RWPE2 (cell line): ENCODE measurements at regions not wholly inside any gene's neighbourhood (a gene's known extent, or its start where the extent isn't known, plus 50 kb on each side); places are given as distances from the start of the nearest gene placed in this dataset.

Experiments used
- ATAC-seq: fragments of 200-7000 bp; cut with Tn5 transposase; 3 replicates; pipeline ENCODE4 v1.9.1; 2021; ENCODE audit warnings: low read depth
- DNase-seq: peaks from one replicate; pipeline ENCODE4 v3.0.0-alpha.2; 2020; ENCODE audit warnings: low spot score
- H3K27ac ChIP-seq: fragments of 450-650 bp; 2 replicates; pipeline ENCODE4 v1.5.1; 2017; ENCODE audit warnings: mild to moderate bottlenecking; ENCODE audit not compliant: poor library complexity, severe bottlenecking
- H3K27me3 ChIP-seq: fragments of 250-450 bp; sonication (Bioruptor Pico); 2 replicates; pipeline ENCODE4 v1.5.1; 2021; ENCODE audit warnings: mild to moderate bottlenecking, moderate library complexity; ENCODE audit not compliant: insufficient read depth, poor library complexity, severe bottlenecking
- H3K36me3 ChIP-seq: fragments of 250-450 bp; sonication (Bioruptor Pico); 2 replicates; pipeline ENCODE4 v1.5.1; 2020; ENCODE audit warnings: low read depth, mild to moderate bottlenecking, moderate library complexity
- H3K4me1 ChIP-seq: fragments of 250-450 bp; sonication (Bioruptor Pico); 2 replicates; pipeline ENCODE4 v1.5.1; 2021; ENCODE audit warnings: mild to moderate bottlenecking, moderate library complexity; ENCODE audit not compliant: insufficient read depth, poor library complexity, severe bottlenecking
- H3K4me3 ChIP-seq: fragments of 250-450 bp; sonication (Bioruptor Pico); 2 replicates; pipeline ENCODE4 v1.5.1; 2021; ENCODE audit warnings: mild to moderate bottlenecking, moderate library complexity; ENCODE audit not compliant: severe bottlenecking
- H3K9me3 ChIP-seq: fragments of 250-450 bp; sonication (Bioruptor Pico); 2 replicates; pipeline ENCODE4 v1.5.1; 2021; ENCODE audit warnings: mild to moderate bottlenecking, moderate library complexity; ENCODE audit not compliant: severe bottlenecking
- CTCF ChIP-seq: fragments of 450-650 bp; IDR thresholded peaks from one replicate; pipeline ENCODE4 v1.5.1; 2017; ENCODE audit warnings: mild to moderate bottlenecking, moderate library complexity; ENCODE audit not compliant: poor library complexity, severe bottlenecking

GRCh38 chr10:110373059-110373458, 68.3 kb upstream of the SMNDC1 start:
- no peaks in the 10 kb centered on the region for H3K9me3 ChIP-seq
- no peaks in the 10 kb centered on the region for H3K27me3 ChIP-seq
- peak overlapping the region; percentile 41 for H3K27ac ChIP-seq
- H3K4me3 ChIP-seq: no peak overlapping the region
- no peaks in the 10 kb centered on the region for H3K36me3 ChIP-seq
- H3K4me1 ChIP-seq: peaks cover 19% of the 10 kb centered on the region
- ATAC-seq (peak; percentile 59), DNase-seq (no peak)
- TF ChIP-seq CTCF: no peak

- DNase-seq (no peak), ATAC-seq (no peak)
- peaks cover 17% of the 10 kb centered on the region for H3K4me1 ChIP-seq
- H3K27ac ChIP-seq: no peak overlapping the region
- no peaks in the 10 kb centered on the region for H3K27me3 ChIP-seq
- TF ChIP-seq CTCF: no peak
- H3K4me3 ChIP-seq: no peak overlapping the region
- H3K9me3 ChIP-seq: no peaks in the 10 kb centered on the region
- H3K36me3 ChIP-seq: no peaks in the 10 kb centered on the region
Measured at GRCh38 chr10:110373857-110374654, 69.3 kb upstream of the SMNDC1 start.

- no peak for ATAC-seq
- Histone ChIP-seq H3K9me3 (no peaks in the 10 kb centered on the region), H3K27ac (no peak overlapping the region), H3K4me1 (peaks cover 16% of the 10 kb centered on the region), H3K27me3 (no peaks in the 10 kb centered on the region), H3K4me3 (no peak overlapping the region), H3K36me3 (no peaks in the 10 kb centered on the region)
- no peak for DNase-seq
- no peak for TF ChIP-seq CTCF
Measured at GRCh38 chr10:110375121-110375520, 70.4 kb upstream of the SMNDC1 start.

GRCh38 chr10:110376021-110376766, 71.5 kb upstream of the SMNDC1 start:
- H3K4me3 ChIP-seq: no peak overlapping the region
- ATAC-seq: no peak
- no peak for DNase-seq

More at GRCh38 chr10:110376021-110376766, 71.5 kb upstream of the SMNDC1 start:
- Histone ChIP-seq H3K27ac (no peak overlapping the region), H3K9me3 (no peaks in the 10 kb centered on the region), H3K27me3 (no peaks in the 10 kb centered on the region), H3K4me1 (peaks cover 16% of the 10 kb centered on the region), H3K36me3 (no peaks in the 10 kb centered on the region)
- no peak for TF ChIP-seq CTCF
